ENCODE measurements at regions not wholly inside any gene's neighbourhood (a gene's known extent, or its start where the extent isn't known, plus 50 kb on each side); places are given as distances from the start of the nearest gene placed in this dataset.

DNA sequence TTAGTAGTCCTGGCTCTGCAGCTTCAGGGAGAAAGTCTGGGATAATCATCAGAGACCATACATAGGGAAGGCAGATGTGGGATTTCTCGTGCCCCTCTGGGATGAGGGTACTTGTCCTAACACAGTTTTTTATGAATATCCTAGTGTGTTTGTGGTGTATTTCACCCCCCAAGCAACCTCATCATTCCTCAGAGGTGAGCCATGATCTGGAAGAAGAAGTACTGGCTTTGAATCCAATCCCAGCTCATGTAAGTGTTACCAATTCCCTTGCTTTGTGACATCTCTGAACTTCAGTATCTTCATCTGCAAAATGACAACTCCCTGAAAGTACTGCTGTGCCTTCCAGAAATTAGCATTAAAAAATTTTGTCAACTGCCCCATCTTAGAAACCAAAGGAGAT is 347.5 kb upstream of the ZMIZ1 start:
- no peak overlapping the region for H3K4me3 ChIP-seq (ENCODE audit: low read depth, low read length)
- in situ Hi-C loops (cut with HindIII; ENCODE audit: low pct_ligation_motif_present, low sequenced_read_pairs): no loop called here
- H3K27me3 ChIP-seq (replicated peaks): peaks cover 3% of the 10 kb centered on the region
- no peaks in the 10 kb centered on the region for H3K36me3 ChIP-seq (replicated peaks)
- TF ChIP-seq, protein P1, sequence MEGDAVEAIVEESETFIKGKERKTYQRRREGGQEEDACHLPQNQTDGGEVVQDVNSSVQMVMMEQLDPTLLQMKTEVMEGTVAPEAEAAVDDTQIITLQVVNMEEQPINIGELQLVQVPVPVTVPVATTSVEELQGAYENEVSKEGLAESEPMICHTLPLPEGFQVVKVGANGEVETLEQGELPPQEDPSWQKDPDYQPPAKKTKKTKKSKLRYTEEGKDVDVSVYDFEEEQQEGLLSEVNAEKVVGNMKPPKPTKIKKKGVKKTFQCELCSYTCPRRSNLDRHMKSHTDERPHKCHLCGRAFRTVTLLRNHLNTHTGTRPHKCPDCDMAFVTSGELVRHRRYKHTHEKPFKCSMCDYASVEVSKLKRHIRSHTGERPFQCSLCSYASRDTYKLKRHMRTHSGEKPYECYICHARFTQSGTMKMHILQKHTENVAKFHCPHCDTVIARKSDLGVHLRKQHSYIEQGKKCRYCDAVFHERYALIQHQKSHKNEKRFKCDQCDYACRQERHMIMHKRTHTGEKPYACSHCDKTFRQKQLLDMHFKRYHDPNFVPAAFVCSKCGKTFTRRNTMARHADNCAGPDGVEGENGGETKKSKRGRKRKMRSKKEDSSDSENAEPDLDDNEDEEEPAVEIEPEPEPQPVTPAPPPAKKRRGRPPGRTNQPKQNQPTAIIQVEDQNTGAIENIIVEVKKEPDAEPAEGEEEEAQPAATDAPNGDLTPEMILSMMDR (IDR thresholded peaks at IDR 0.05; ENCODE audit: low read depth, low read length, missing control alignments): no peak
- DNase-seq: no peak
- no peak overlapping the region for H3K27ac ChIP-seq

DNA sequence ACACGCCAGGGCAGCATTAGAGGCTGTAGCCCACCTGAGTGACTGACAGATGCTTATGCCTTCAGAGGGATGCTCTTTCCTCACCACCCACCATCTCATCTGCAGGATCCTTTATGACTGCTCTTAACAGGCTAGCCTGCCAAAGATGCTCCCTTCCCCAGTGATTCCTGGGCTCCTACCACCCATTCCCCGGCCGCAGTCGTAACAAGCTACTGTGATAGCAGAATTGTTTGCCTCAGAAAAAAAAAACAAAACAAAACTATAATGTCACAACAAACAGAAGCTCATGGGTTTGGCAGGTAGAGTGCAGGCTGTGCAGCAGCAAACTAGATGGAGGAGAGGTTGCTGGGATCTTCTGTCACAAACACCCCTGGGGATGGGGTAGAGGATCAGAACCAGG is 343.9 kb upstream of the ZMIZ1 start:
- DNase-seq: no peak
- Histone ChIP-seq H3K4me3 (ENCODE audit: low read depth, low read length) (no peak overlapping the region), H3K27ac (no peak overlapping the region), H3K27me3 (replicated peaks) (peaks cover 8% of the 10 kb centered on the region), H3K36me3 (replicated peaks) (no peaks in the 10 kb centered on the region)
- TF ChIP-seq, protein P1 (IDR thresholded peaks at IDR 0.05; ENCODE audit: low read depth, low read length, missing control alignments): no peak
- in situ Hi-C loops (cut with HindIII; ENCODE audit: low pct_ligation_motif_present, low sequenced_read_pairs): no loop called here

DNA sequence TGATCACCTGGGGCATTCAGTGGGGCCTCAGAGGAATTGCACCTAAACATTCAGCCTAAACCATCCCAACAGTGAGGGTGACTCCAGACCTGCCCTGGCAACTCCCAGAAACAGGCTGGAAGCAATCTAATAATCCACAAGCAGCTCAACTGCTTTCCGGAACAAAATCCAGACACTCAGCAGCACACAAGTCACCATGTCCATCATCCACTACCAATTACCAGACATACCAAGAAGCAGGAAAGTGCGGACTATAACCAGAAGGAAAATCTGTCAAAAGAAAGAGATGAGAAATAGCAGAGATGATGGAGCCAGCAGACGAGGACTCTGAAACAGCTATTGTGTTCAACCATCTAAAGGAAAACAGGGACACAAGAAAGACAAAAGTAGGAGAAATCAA is 342.6 kb upstream of the ZMIZ1 start:
- DNase-seq: no peak
- TF ChIP-seq, protein P1 (IDR thresholded peaks at IDR 0.05; ENCODE audit: low read depth, low read length, missing control alignments): no peak
- in situ Hi-C loops (cut with HindIII; ENCODE audit: low pct_ligation_motif_present, low sequenced_read_pairs): no loop called here
- H3K36me3 ChIP-seq (replicated peaks): no peaks in the 10 kb centered on the region
- no peak overlapping the region for H3K27ac ChIP-seq
- H3K4me3 ChIP-seq (ENCODE audit: low read depth, low read length): no peak overlapping the region
- H3K27me3 ChIP-seq (replicated peaks): peaks cover 14% of the 10 kb centered on the region

DNA sequence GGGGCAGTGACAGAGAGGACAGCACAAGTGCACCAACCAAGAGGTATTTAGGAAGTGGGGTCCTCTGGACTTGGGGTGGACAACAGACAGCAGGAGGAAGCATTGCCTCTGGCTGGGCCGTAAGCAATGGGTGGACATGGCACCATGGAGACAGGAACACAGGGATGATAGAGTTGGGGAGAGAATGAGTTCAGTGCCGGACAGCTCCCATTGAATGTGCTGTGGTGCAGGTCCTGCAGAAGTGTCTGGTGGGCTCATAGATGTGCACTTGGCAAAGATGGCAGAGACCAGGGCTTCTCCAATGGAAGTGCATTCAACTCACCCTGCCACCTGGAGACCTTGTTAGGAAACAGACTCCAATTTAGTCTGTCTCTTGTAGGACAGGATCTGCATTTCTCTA is 341.5 kb upstream of the ZMIZ1 start:
- no peak overlapping the region for H3K27ac ChIP-seq
- H3K4me3 ChIP-seq (ENCODE audit: low read depth, low read length): no peak overlapping the region
- no peak for DNase-seq
- in situ Hi-C loops (cut with HindIII; ENCODE audit: low pct_ligation_motif_present, low sequenced_read_pairs): no loop called here
- TF ChIP-seq, protein P1 (IDR thresholded peaks at IDR 0.05; ENCODE audit: low read depth, low read length, missing control alignments): no peak
- no peaks in the 10 kb centered on the region for H3K36me3 ChIP-seq (replicated peaks)
- peaks cover 16% of the 10 kb centered on the region for H3K27me3 ChIP-seq (replicated peaks)

DNA sequence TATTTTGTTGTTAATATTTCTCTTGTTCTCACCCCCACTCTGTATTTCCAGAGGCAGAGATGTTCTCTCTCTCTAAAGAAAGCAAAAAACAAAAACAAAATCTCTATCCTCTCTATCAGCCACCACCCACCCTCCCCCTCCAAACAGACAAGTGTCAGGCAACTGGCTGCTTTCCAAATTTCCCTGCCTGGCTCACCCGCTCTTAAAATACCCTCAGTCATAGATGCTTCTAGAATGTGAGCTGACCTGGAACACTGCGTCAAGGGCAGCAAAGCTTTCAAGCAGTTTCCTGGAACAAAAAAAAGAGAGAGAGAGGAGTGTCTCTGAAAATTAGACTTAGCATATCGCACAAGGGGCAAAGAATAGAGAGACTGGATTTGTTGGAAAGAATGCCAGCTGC is 341.0 kb upstream of the ZMIZ1 start:
- H3K27ac ChIP-seq: no peak overlapping the region
- TF ChIP-seq, protein P1 (IDR thresholded peaks at IDR 0.05; ENCODE audit: low read depth, low read length, missing control alignments): no peak
- peaks cover 16% of the 10 kb centered on the region for H3K27me3 ChIP-seq (replicated peaks)
- no peaks in the 10 kb centered on the region for H3K36me3 ChIP-seq (replicated peaks)
- DNase-seq: no peak
- H3K4me3 ChIP-seq (ENCODE audit: low read depth, low read length): no peak overlapping the region
- in situ Hi-C loops (cut with HindIII; ENCODE audit: low pct_ligation_motif_present, low sequenced_read_pairs): no loop called here

DNA sequence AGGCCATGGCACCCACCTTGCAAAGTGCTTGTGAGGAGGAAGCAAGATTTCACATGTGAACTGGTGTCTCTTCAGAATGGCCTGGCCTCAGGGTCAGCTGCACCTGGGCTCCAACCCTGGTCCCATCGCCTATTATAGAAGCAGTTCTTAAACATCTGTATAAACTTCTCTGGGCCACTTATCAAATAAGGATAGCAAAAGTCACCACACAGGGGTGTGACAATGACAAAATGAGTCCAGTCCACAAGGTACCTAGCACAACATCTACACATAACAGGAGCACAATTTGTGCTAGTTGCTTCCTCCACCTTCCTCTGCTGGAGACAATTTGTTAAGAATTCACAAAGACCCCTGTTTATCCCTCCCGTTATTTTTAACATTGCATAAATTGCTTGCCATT is 340.6 kb upstream of the ZMIZ1 start:
- in situ Hi-C loops (cut with HindIII; ENCODE audit: low pct_ligation_motif_present, low sequenced_read_pairs): no loop called here
- H3K27me3 ChIP-seq (replicated peaks): peaks cover 16% of the 10 kb centered on the region
- H3K4me3 ChIP-seq (ENCODE audit: low read depth, low read length): no peak overlapping the region
- no peaks in the 10 kb centered on the region for H3K36me3 ChIP-seq (replicated peaks)
- H3K27ac ChIP-seq: no peak overlapping the region
- TF ChIP-seq, protein P1 (IDR thresholded peaks at IDR 0.05; ENCODE audit: low read depth, low read length, missing control alignments): no peak
- no peak for DNase-seq

Data from brain microvascular endothelial cell (primary cell).